ENCODE measurements at regions not wholly inside any gene's neighbourhood (a gene's known extent, or its start where the extent isn't known, plus 50 kb on each side); places are given as distances from the start of the nearest gene placed in this dataset.

DNA sequence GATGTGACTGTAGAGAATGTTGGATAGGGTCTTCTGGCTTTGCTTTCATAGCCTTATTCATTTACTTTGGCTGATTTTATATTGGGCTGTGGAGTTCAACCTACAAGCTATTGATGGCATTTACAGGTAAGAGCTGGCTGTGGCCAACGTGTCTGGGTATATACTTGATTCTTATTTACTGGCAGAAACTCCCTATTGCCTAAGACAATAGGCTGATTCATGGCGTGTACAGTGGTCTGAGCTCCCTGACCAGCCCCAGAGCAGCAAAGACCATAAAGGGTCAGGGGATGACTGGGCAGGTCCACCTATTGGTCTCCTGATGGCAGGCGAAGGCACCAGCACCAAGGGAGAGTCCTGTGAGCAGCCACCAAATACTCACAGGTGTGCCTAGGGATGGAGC is 190.2 kb upstream of the DMRTA1 start:
- TF ChIP-seq TCF7 (IDR thresholded peaks at IDR 0.05; ENCODE audit: borderline replicate concordance) (no peak), POU2F2 (IDR thresholded peaks at IDR 0.05; ENCODE audit: borderline replicate concordance, low read depth, low read length) (no peak), SMC3 (IDR thresholded peaks at IDR 0.05; ENCODE audit: borderline replicate concordance, low read length) (no peak), EZH2 (IDR thresholded peaks at IDR 0.05; ENCODE audit: borderline replicate concordance, control insufficient read depth, low read depth, low read length) (no peak), SPI1 (IDR thresholded peaks at IDR 0.05; ENCODE audit: borderline replicate concordance, insufficient read depth, low read depth, low read length) (no peak), RBBP5 (conservative IDR thresholded peaks at IDR 0.05) (no peak)
- TF ChIP-seq, protein P1, sequence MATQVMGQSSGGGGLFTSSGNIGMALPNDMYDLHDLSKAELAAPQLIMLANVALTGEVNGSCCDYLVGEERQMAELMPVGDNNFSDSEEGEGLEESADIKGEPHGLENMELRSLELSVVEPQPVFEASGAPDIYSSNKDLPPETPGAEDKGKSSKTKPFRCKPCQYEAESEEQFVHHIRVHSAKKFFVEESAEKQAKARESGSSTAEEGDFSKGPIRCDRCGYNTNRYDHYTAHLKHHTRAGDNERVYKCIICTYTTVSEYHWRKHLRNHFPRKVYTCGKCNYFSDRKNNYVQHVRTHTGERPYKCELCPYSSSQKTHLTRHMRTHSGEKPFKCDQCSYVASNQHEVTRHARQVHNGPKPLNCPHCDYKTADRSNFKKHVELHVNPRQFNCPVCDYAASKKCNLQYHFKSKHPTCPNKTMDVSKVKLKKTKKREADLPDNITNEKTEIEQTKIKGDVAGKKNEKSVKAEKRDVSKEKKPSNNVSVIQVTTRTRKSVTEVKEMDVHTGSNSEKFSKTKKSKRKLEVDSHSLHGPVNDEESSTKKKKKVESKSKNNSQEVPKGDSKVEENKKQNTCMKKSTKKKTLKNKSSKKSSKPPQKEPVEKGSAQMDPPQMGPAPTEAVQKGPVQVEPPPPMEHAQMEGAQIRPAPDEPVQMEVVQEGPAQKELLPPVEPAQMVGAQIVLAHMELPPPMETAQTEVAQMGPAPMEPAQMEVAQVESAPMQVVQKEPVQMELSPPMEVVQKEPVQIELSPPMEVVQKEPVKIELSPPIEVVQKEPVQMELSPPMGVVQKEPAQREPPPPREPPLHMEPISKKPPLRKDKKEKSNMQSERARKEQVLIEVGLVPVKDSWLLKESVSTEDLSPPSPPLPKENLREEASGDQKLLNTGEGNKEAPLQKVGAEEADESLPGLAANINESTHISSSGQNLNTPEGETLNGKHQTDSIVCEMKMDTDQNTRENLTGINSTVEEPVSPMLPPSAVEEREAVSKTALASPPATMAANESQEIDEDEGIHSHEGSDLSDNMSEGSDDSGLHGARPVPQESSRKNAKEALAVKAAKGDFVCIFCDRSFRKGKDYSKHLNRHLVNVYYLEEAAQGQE (IDR thresholded peaks at IDR 0.05; ENCODE audit: low read depth, low read length), result no peak
- TF ChIP-seq, protein P2, sequence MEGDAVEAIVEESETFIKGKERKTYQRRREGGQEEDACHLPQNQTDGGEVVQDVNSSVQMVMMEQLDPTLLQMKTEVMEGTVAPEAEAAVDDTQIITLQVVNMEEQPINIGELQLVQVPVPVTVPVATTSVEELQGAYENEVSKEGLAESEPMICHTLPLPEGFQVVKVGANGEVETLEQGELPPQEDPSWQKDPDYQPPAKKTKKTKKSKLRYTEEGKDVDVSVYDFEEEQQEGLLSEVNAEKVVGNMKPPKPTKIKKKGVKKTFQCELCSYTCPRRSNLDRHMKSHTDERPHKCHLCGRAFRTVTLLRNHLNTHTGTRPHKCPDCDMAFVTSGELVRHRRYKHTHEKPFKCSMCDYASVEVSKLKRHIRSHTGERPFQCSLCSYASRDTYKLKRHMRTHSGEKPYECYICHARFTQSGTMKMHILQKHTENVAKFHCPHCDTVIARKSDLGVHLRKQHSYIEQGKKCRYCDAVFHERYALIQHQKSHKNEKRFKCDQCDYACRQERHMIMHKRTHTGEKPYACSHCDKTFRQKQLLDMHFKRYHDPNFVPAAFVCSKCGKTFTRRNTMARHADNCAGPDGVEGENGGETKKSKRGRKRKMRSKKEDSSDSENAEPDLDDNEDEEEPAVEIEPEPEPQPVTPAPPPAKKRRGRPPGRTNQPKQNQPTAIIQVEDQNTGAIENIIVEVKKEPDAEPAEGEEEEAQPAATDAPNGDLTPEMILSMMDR (IDR thresholded peaks at IDR 0.05 in 2 of 3, conservative IDR thresholded peaks at IDR 0.05 in 1 of 3; ENCODE audit: control insufficient read depth in 2 of 3, extremely low read depth in 1 of 3, insufficient read depth in 1 of 3, low read depth in 3 of 3, low read length in 3 of 3), result no peak
